Skeletal muscle tissue (tissue), 3 donors: ENCODE measurements at regions not wholly inside any gene's neighbourhood (a gene's known extent, or its start where the extent isn't known, plus 50 kb on each side); places are given as distances from the start of the nearest gene placed in this dataset.
"Not testable (repeated sequence)": the region's sequence is repeated elsewhere in the genome, so short reads cannot be mapped to it uniquely, and the experiment has no call there.

Experiments used
- H3K27ac ChIP-seq: one replicate; pipeline ENCODE4 v1.7.0; 2013; ENCODE audit warnings: mild to moderate bottlenecking, low read depth, low read length, inconsistent platforms
- H3K27me3 ChIP-seq, 3 donors: one replicate each; pipeline ENCODE4 v1.7.0; 2013; ENCODE audit warnings: low read length in 3 of 3; ENCODE audit not compliant: control insufficient read depth in 3 of 3, insufficient read depth in 3 of 3
- H3K36me3 ChIP-seq, 3 donors: one replicate each; pipeline ENCODE4 v1.7.0; 2013; ENCODE audit warnings: low read length in 3 of 3; ENCODE audit not compliant: control insufficient read depth in 3 of 3, insufficient read depth in 3 of 3
- H3K4me1 ChIP-seq, 3 donors: one replicate each; pipeline ENCODE4 v1.7.0; 2013; ENCODE audit warnings: low read length in 3 of 3, mild to moderate bottlenecking in 3 of 3; ENCODE audit not compliant: control insufficient read depth in 3 of 3, insufficient read depth in 3 of 3
- H3K4me3 ChIP-seq, 3 donors: one replicate each; pipeline ENCODE4 v1.7.0; 2013; ENCODE audit warnings: low read length in 3 of 3
- H3K9ac ChIP-seq, 3 donors: one replicate each; pipeline ENCODE4 v1.7.0; 2013; ENCODE audit warnings: low read length in 3 of 3, mild to moderate bottlenecking in 3 of 3, moderate library complexity in 2 of 3, low read depth in 1 of 3
- H3K9me3 ChIP-seq, 3 donors: one replicate each; pipeline ENCODE4 v1.7.0; 2013; ENCODE audit warnings: low read length in 3 of 3; ENCODE audit not compliant: control insufficient read depth in 3 of 3
- donor health status: Osteomylitis.

- Histone ChIP-seq H3K27me3 (no peaks in the 10 kb centered on the region), H3K27ac (no peak overlapping the region), H3K9me3 (peaks cover 0 to 2% (median 0%) of the 10 kb centered on the region in 3 donors), H3K4me3 (no peak overlapping the region), H3K36me3 (no peaks in the 10 kb centered on the region), H3K9ac (no peak overlapping the region), H3K4me1 (no peaks in the 10 kb centered on the region)
Measured at GRCh38 chr18:64678048-64678447, 529.2 kb upstream of the LINC00305 start.

DNA sequence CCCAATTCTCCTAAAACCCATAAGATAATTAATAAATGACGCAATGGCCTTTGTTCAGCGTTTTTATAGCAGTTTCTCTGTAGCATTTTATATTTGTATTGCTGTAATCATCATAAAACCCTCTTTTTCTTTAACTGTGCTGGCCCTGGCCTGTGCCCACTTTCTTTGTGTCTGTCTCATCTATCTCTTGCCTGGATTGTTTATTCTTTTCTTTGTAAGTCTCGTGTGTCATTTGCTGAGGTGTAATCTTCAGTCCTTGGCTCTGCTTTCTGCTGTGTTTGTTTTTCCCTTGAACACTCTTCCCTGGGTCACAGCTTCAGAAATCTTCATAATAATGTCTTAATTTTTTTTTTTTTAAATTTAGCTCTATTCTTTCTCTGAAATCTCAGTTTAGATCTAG is 525.8 kb upstream of the LINC00305 start:
- Histone ChIP-seq H3K36me3 (no peaks in the 10 kb centered on the region), H3K4me3 (no peak overlapping the region), H3K4me1 (no peaks in the 10 kb centered on the region), H3K9me3 (peaks cover 0 to 3% (median 2%) of the 10 kb centered on the region in 3 donors), H3K27me3 (no peaks in the 10 kb centered on the region), H3K27ac (no peak overlapping the region), H3K9ac (no peak overlapping the region)

GRCh38 chr18:64671293-64671692 is 522.4 kb upstream of the LINC00305 start:
- H3K4me3 ChIP-seq, H3K4me1 ChIP-seq, H3K27ac ChIP-seq, H3K9ac ChIP-seq, H3K9me3 ChIP-seq, H3K27me3 ChIP-seq, H3K36me3 ChIP-seq: not testable (repeated sequence)

DNA sequence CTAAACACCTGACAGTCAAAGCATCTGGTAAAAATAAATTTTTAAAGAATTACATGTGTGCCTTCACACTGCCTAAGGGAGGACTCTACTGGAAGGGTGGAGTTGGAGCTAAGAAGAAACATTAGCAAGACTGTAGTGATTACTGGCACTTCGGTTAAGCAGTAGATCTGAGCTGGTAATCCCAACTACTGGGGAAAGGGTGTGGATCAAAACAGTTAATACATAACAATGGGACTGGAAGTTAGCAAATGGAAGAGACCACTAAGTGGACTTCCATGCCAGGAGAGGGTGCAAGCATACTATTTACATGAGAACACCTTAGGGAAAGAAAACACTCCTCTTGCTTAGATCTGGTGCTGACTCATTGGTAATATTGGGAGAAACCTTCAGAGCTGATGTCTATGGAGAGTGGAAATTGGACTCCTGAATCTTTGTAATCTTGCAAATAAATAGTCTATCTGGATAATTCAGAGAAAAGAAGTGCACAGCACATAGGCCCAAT is 519.6 kb upstream of the LINC00305 start:
- H3K9me3 ChIP-seq, result peaks cover 0 to 3% (median under 1%) of the 10 kb centered on the region in 3 donors
- no peaks in the 10 kb centered on the region for H3K4me1 ChIP-seq
- no peak overlapping the region for H3K4me3 ChIP-seq
- H3K36me3 ChIP-seq, result no peaks in the 10 kb centered on the region
- no peak overlapping the region for H3K9ac ChIP-seq
- H3K27ac ChIP-seq, result no peak overlapping the region
- H3K27me3 ChIP-seq, result no peaks in the 10 kb centered on the region

- Histone ChIP-seq H3K4me1 (no peaks in the 10 kb centered on the region), H3K4me3 (no peak overlapping the region), H3K9ac (no peak overlapping the region), H3K9me3 (no peaks in the 10 kb centered on the region), H3K27ac (no peak overlapping the region), H3K36me3 (no peaks in the 10 kb centered on the region), H3K27me3 (no peaks in the 10 kb centered on the region)
Measured at GRCh38 chr18:64663086-64663485, 514.2 kb upstream of the LINC00305 start.

GRCh38 chr18:64659196-64659595 is 510.3 kb upstream of the LINC00305 start:
- no peak overlapping the region for H3K4me3 ChIP-seq
- no peaks in the 10 kb centered on the region for H3K27me3 ChIP-seq
- H3K36me3 ChIP-seq, result no peaks in the 10 kb centered on the region
- H3K9ac ChIP-seq, result no peak overlapping the region
- no peaks in the 10 kb centered on the region for H3K4me1 ChIP-seq
- no peak overlapping the region for H3K27ac ChIP-seq
- no peaks in the 10 kb centered on the region for H3K9me3 ChIP-seq

- H3K9ac ChIP-seq, result no peak overlapping the region
- H3K4me3 ChIP-seq, result no peak overlapping the region
- H3K4me1 ChIP-seq, result no peaks in the 10 kb centered on the region
- H3K36me3 ChIP-seq, result no peaks in the 10 kb centered on the region
- no peaks in the 10 kb centered on the region for H3K27me3 ChIP-seq
- no peak overlapping the region for H3K27ac ChIP-seq
- H3K9me3 ChIP-seq, result no peaks in the 10 kb centered on the region
Measured at GRCh38 chr18:64653068-64653467, 504.2 kb upstream of the LINC00305 start.

DNA sequence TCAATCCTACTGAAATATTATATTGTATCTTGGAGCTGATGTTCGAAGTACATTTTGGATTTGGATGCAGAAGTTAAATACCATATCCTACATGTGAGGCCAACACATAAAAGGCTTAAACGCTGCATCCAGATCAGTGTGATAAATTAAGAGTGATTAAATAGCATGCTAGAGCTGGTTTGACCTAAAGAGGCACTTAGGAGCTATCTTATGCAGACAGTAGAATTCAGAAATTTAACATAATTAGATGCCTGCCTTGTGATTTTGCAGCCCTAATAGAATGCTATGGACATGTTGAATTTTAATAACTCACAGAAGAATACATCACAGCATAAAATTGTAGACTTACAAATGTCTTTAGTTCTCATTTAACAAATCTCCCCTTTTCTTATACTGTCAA is 501.2 kb upstream of the LINC00305 start:
- Histone ChIP-seq H3K9me3 (no peaks in the 10 kb centered on the region), H3K4me1 (no peaks in the 10 kb centered on the region), H3K9ac (no peak overlapping the region), H3K27me3 (no peaks in the 10 kb centered on the region), H3K36me3 (no peaks in the 10 kb centered on the region), H3K4me3 (no peak overlapping the region), H3K27ac (no peak overlapping the region)

DNA sequence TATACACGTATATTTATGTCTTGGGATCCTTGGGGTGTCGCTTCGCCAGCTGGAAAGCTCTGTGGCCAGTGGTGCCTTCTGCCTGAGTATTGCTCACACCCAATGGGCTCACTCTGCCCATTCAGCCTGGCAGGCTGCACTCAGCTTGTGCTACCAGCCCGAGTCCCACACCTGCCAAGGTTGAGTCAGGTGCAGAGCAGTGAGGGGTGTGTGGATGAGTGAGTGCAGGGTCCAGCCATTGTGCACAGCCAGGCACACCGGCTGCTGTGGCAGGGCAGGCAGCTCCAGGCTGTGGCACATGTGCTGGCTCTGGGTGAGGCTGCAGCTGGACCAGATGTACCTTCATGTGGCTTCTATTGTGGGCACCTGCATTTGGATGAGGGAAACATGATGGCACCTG is 496.9 kb upstream of the LINC00305 start:
- H3K4me3 ChIP-seq, result no peak overlapping the region
- no peaks in the 10 kb centered on the region for H3K36me3 ChIP-seq
- H3K9me3 ChIP-seq, result no peaks in the 10 kb centered on the region
- H3K27me3 ChIP-seq, result no peaks in the 10 kb centered on the region
- H3K4me1 ChIP-seq, result no peaks in the 10 kb centered on the region
- no peak overlapping the region for H3K9ac ChIP-seq
- H3K27ac ChIP-seq, result no peak overlapping the region

GRCh38 chr18:64639536-64639935 is 490.6 kb upstream of the LINC00305 start:
- Histone ChIP-seq H3K4me3 (no peak overlapping the region), H3K4me1 (no peaks in the 10 kb centered on the region), H3K36me3 (no peaks in the 10 kb centered on the region), H3K27ac (no peak overlapping the region), H3K27me3 (no peaks in the 10 kb centered on the region), H3K9ac (no peak overlapping the region), H3K9me3 (no peaks in the 10 kb centered on the region)
